Smooth muscle cell (in vitro differentiated cells): ENCODE measurements at regions not wholly inside any gene's neighbourhood (a gene's known extent, or its start where the extent isn't known, plus 50 kb on each side); places are given as distances from the start of the nearest gene placed in this dataset.

Source experiments
- DNase-seq: peaks from one replicate; lab custom pipeline; 2025; ENCODE audit not compliant: unreplicated experiment; lab: John Stamatoyannopoulos, UW
- H2AFZ ChIP-seq: fragments of 200-600 bp; sonication (generic); 2 replicates; pipeline ENCODE4 v1.6.0; 2016; ENCODE audit warnings: antibody characterized with exemption, low read depth, mild to moderate bottlenecking
- H3F3A ChIP-seq: fragments of 200-600 bp; sonication (generic); 2 replicates; pipeline ENCODE4 v1.6.0; 2017; ENCODE audit warnings: antibody characterized with exemption, low read depth
- H3K27ac ChIP-seq: fragments of 200-600 bp; sonication (generic); 2 replicates; pipeline ENCODE4 v1.5.1; 2016; ENCODE audit warnings: low read depth, mild to moderate bottlenecking
- H3K27me3 ChIP-seq: fragments of 200-600 bp; sonication (generic); 2 replicates; pipeline ENCODE4 v1.6.1; 2016; ENCODE audit warnings: low read depth, mild to moderate bottlenecking
- H3K36me3 ChIP-seq: fragments of 200-600 bp; sonication (generic); 2 replicates; pipeline ENCODE4 v1.5.1; 2016; ENCODE audit warnings: low read depth
- H3K4me1 ChIP-seq: fragments of 200-600 bp; sonication (generic); 2 replicates; pipeline ENCODE4 v1.5.1; 2016; ENCODE audit warnings: low read depth
- H3K4me2 ChIP-seq: fragments of 200-600 bp; sonication (generic); 2 replicates; pipeline ENCODE4 v1.6.0; 2016; ENCODE audit warnings: mild to moderate bottlenecking
- H3K4me3 ChIP-seq: fragments of 200-600 bp; sonication (generic); 2 replicates; pipeline ENCODE4 v1.5.1; 2016; ENCODE audit warnings: mild to moderate bottlenecking
- H3K79me2 ChIP-seq: fragments of 200-600 bp; sonication (generic); 2 replicates; pipeline ENCODE4 v1.6.0; 2016; ENCODE audit warnings: low read depth, mild to moderate bottlenecking
- H3K9ac ChIP-seq: fragments of 200-600 bp; sonication (generic); 2 replicates; pipeline ENCODE4 v1.6.0; 2016; ENCODE audit warnings: low read depth
- H3K9me3 ChIP-seq: fragments of 200-600 bp; sonication (generic); replicated peaks from 2 replicates; pipeline ENCODE4 v1.5.1; 2016; ENCODE audit warnings: low read depth
- H4K20me1 ChIP-seq: fragments of 200-600 bp; sonication (generic); 2 replicates; pipeline ENCODE4 v1.6.0; 2016; ENCODE audit warnings: low read depth
- WGBS: methylation state at CpG from one replicate; pipeline ENCODE4 v1.1.7; 2016; ENCODE audit warnings: low lambda C conversion rate; 5-methylcytosine and 5-hydroxymethylcytosine counted together
- TF ChIP-seq, protein P1 (sequence below): fragments of 200-600 bp; sonication (generic); IDR thresholded peaks from 2 replicates; pipeline ENCODE4 v1.5.1; 2017; ENCODE audit warnings: borderline replicate concordance, mild to moderate bottlenecking, antibody characterized with exemption; ENCODE audit not compliant: insufficient read depth, poor library complexity, severe bottlenecking

DNA sequence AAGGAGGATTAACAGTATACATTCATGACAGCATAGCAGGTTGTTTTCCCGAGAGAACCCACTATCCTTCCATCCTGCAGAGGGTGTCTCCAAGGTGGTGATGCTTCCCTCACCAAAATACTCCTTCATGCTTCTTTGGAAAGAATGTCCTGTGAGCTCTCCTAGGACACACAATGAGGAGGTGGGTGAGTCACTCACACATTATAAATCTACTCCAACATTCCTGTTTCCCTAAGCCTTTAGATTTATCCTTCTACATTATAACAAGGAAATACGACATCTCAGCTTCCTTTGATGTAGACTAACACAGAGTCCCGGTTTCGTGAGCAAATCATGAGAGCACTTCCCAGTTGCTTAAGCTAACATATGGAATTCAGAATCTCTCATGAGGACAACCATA is 689.7 kb upstream of the CELF2 start:
- no peaks in the 10 kb centered on the region for H3K36me3 ChIP-seq
- 59% methylated on average over 4 of the region's 4 CpGs for WGBS
- no peaks in the 10 kb centered on the region for H4K20me1 ChIP-seq
- no peak overlapping the region for H3K27ac ChIP-seq
- no peaks in the 10 kb centered on the region for H3K4me1 ChIP-seq
- H3K4me2 ChIP-seq: no peak overlapping the region
- no peak overlapping the region for H3K9ac ChIP-seq
- H3F3A ChIP-seq: no peaks in the 10 kb centered on the region
- DNase-seq: no peak
- no peak overlapping the region for H3K4me3 ChIP-seq
- H3K27me3 ChIP-seq: no peaks in the 10 kb centered on the region
- H2AFZ ChIP-seq: no peak overlapping the region
- TF ChIP-seq, protein P1, sequence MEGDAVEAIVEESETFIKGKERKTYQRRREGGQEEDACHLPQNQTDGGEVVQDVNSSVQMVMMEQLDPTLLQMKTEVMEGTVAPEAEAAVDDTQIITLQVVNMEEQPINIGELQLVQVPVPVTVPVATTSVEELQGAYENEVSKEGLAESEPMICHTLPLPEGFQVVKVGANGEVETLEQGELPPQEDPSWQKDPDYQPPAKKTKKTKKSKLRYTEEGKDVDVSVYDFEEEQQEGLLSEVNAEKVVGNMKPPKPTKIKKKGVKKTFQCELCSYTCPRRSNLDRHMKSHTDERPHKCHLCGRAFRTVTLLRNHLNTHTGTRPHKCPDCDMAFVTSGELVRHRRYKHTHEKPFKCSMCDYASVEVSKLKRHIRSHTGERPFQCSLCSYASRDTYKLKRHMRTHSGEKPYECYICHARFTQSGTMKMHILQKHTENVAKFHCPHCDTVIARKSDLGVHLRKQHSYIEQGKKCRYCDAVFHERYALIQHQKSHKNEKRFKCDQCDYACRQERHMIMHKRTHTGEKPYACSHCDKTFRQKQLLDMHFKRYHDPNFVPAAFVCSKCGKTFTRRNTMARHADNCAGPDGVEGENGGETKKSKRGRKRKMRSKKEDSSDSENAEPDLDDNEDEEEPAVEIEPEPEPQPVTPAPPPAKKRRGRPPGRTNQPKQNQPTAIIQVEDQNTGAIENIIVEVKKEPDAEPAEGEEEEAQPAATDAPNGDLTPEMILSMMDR: no peak
- no peaks in the 10 kb centered on the region for H3K9me3 ChIP-seq
- no peaks in the 10 kb centered on the region for H3K79me2 ChIP-seq

DNA sequence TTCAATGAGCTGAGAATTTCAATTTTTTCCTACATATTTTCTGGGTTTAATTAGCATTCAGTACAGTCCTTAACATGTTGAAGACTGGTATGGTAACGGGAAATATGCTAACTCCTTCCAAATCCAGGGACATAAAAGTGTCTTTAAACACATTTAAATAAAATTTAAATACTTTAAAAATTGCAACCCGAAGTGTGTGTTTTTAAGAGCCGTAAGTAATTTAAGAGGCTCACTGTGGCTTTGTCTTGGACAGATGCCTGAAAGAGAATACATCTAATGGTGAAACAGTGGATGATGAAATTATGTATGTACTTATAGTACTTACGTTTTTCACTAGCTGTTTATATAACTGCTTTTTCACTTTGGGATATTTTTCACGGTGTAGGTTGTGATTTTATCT is 687.3 kb upstream of the CELF2 start:
- no peaks in the 10 kb centered on the region for H3F3A ChIP-seq
- no peaks in the 10 kb centered on the region for H3K79me2 ChIP-seq
- DNase-seq: no peak
- no peak overlapping the region for H2AFZ ChIP-seq
- no peaks in the 10 kb centered on the region for H3K36me3 ChIP-seq
- H4K20me1 ChIP-seq: no peaks in the 10 kb centered on the region
- H3K27me3 ChIP-seq: no peaks in the 10 kb centered on the region
- no peak overlapping the region for H3K4me2 ChIP-seq
- H3K9ac ChIP-seq: no peak overlapping the region
- no peak overlapping the region for H3K4me3 ChIP-seq
- no peak overlapping the region for H3K27ac ChIP-seq
- H3K4me1 ChIP-seq: no peaks in the 10 kb centered on the region
- 49% methylated on average over 5 of the region's 5 CpGs for WGBS
- H3K9me3 ChIP-seq: no peaks in the 10 kb centered on the region
- TF ChIP-seq, protein P1: no peak

DNA sequence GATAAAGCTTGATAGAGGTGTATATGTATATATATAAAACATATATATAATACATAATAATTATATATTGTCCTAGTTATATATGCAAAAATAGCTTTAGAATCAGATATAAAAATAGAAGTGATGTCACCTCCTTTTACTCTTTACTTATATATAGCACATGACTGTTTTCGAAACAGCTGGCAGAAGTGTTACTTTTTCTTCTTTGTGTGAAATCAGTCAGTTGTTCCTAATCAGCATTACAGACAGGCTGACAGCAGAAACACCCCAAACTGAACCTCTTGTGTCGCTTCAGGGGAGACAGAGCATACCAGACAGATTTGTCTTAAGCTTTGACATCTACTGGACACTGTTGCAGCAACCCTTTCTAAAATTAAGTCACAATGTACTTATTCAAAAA is 684.9 kb upstream of the CELF2 start:
- no peaks in the 10 kb centered on the region for H3K36me3 ChIP-seq
- WGBS: 83% methylated on average over 2 of the region's 2 CpGs
- H3F3A ChIP-seq: no peaks in the 10 kb centered on the region
- H3K27ac ChIP-seq: no peak overlapping the region
- no peaks in the 10 kb centered on the region for H4K20me1 ChIP-seq
- H3K4me2 ChIP-seq: no peak overlapping the region
- no peaks in the 10 kb centered on the region for H3K4me1 ChIP-seq
- DNase-seq: no peak
- H2AFZ ChIP-seq: no peak overlapping the region
- H3K9me3 ChIP-seq: no peaks in the 10 kb centered on the region
- no peak overlapping the region for H3K4me3 ChIP-seq
- no peaks in the 10 kb centered on the region for H3K27me3 ChIP-seq
- TF ChIP-seq, protein P1: no peak
- no peaks in the 10 kb centered on the region for H3K79me2 ChIP-seq
- no peak overlapping the region for H3K9ac ChIP-seq

DNA sequence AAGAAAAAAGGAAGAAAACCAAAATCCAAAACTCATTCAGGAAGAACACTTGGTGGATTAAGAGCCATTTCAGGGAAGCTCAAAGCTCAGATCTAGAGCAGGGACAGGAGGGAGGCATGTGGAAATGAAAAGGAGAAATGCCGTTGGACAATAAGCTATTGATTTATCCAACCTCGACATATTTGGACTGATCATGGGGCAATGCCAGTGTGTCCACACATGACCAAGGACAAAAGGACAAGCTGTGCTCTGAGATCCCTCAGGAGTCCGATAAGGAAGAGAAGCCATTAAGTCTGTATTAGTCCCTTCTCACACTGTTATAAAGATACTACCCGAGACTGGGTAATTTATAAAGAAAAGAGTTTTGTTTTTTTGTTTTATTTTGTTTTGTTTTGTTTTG is 684.0 kb upstream of the CELF2 start:
- no peak for DNase-seq
- Histone ChIP-seq H3K27me3 (no peaks in the 10 kb centered on the region), H3K4me3 (no peak overlapping the region), H3K4me2 (no peak overlapping the region), H3F3A (no peaks in the 10 kb centered on the region), H3K79me2 (no peaks in the 10 kb centered on the region), H3K27ac (no peak overlapping the region), H3K9me3 (no peaks in the 10 kb centered on the region), H2AFZ (no peak overlapping the region), H3K36me3 (no peaks in the 10 kb centered on the region), H3K9ac (no peak overlapping the region), H4K20me1 (no peaks in the 10 kb centered on the region), H3K4me1 (no peaks in the 10 kb centered on the region)
- WGBS: 94% methylated on average over 4 of the region's 4 CpGs
- TF ChIP-seq, protein P1: no peak
